T follicular helper cell (primary cell): ENCODE measurements at regions not wholly inside any gene's neighbourhood (a gene's known extent, or its start where the extent isn't known, plus 50 kb on each side); places are given as distances from the start of the nearest gene placed in this dataset.

Experiments used
- DNase-seq: peaks from one replicate; pipeline ENCODE4 v3.0.0-alpha.2; 2020; ENCODE audit warnings: low read depth

GRCh38 chr13:106383791-106384190 lies 151.7 kb downstream of the EFNB2 start:
- DNase-seq = no peak

- no peak for DNase-seq
These were observed 152.9 kb downstream of the EFNB2 start for GRCh38 chr13:106382534-106382933.

GRCh38 chr13:106381091-106381490 lies 154.4 kb downstream of the EFNB2 start:
- DNase-seq = no peak

DNA sequence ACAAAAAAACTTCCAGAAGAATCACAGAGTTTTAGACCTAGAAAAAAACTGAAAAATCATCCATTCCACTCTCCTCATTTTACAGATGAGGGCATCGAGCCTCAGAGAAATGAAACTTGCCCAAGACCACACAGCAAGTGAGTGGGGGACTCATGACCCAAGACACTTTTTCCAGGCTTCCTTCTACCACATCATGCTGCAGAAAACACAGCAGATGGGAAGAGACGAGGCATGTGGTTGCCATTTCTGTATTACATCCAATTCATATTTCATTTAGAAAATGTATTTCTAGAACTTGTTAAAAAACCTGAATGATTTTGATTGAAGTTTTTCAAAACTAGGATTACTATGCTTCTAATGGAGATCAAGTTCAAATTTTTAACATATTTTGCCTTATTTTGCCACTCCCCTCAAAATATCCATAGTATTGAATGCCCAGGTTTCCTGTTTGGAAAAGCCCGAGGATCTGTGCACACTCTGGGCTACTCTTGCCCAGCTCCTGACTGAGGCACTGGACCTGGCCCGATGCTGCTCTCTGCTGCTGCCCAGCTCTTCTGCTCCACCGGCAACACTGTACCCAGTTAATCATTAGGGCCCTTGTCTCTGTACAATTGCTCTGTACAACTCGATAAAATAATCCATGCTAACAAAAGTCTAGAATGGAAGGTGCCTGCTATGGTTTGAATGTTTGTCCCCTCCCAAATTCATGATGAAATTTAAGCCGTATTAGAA lies 157.4 kb downstream of the EFNB2 start:
- no peak for DNase-seq

- no peak for DNase-seq
These were observed 158.1 kb downstream of the EFNB2 start for GRCh38 chr13:106377341-106377740.

GRCh38 chr13:106376401-106377112 lies 158.9 kb downstream of the EFNB2 start:
- no peak for DNase-seq

DNA sequence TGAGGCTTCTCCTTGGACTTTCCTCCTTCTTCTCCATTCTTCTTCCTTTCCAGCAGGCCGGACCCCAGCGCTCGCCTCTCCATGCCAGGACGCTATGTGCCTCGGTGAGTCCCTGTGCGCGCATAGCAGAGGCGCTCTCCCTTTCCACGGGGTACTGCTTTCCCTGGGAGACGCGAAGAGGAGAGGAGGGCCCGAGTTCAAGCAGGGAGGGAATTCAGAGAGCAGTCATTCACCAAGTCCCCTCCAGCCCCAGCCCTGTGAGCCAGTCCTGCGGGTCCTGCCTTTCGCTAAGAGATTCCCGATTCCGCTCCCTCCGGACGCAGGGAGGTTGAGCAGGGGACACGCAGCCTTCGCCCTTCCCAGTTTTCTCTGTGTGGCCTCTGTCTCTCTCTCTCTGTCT lies 160.4 kb downstream of the EFNB2 start:
- DNase-seq = no peak

DNA sequence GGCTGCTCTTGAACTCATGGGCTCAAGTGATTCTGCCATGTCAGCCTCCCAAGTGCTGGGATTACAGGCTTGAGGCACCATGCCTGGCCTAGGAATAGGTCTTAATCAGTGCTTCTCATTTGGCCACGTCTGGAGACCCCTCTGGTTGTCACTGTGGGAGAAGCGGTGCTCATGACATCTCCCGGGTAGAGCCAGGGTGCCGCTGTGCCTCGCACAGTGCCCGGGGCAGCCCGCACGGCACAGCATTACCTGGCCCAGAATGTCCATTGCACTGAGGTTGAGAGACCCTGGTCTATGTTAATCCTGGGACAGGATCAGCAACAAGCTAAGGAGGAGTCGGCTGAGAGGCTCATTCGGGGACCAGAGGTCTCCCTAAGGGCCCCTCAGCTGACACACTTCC lies 160.8 kb downstream of the EFNB2 start:
- DNase-seq = no peak

- DNase-seq = no peak
These were observed 161.4 kb downstream of the EFNB2 start for GRCh38 chr13:106373989-106374572.

- no peak for DNase-seq
These were observed 162.0 kb downstream of the EFNB2 start for GRCh38 chr13:106373304-106373988.

GRCh38 chr13:106372199-106373155 lies 163.0 kb downstream of the EFNB2 start:
- DNase-seq = no peak

- no peak for DNase-seq
These were observed 164.4 kb downstream of the EFNB2 start for GRCh38 chr13:106371024-106371423.

- DNase-seq = no peak
These were observed 165.6 kb downstream of the EFNB2 start for GRCh38 chr13:106369858-106370257.

DNA sequence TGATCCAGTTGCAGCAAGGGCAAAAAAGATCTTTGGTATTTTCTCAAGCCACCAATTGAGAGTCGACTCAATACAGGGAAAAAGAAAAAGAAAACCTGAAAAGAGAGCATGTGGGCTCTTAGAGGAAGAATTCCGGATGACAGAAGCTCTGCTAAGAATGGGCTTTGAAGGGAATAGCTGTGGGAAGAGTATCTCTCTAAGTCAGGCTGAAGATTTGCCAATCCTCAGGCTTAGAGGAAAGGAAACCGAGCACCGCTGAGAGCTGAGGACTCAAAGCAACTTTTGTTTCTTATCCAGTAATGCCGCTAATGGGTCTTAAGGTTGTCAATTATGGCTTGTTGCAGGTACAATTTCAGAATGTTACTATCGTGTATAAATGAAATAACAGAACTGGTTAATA lies 166.4 kb downstream of the EFNB2 start:
- no peak for DNase-seq

DNA sequence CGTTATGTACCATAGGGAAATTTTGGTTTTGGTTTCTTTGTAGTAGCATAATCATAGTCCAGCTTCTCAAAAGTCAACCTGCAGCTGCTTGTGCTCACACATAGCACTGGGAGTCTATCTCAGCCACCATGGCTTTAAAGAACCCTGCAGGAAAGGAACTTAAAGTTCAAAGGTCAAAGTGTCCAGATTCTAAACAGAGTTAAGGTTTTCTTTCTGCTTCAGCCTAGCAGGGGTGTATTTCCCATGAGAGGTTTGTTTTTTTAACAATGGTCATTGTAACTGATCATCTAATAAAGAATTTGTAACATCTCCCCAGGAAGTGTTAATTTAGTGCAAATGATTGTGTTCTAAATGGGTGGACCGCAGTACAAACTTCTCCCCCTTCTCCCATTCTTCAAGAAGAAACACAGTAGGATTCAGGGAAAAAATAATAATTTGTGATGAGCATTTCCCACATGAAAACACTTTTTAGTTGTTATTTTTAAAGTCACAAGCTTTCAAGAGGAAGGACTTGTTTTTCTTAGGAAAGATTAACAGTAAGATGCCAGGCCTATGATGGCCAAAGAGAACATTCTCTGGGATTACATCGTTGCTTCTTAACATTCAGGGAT lies 168.0 kb downstream of the EFNB2 start:
- DNase-seq = no peak

GRCh38 chr13:106362707-106363106 lies 172.8 kb downstream of the EFNB2 start:
- no peak for DNase-seq

- DNase-seq = no peak
These were observed 173.8 kb downstream of the EFNB2 start for GRCh38 chr13:106361621-106362020.

GRCh38 chr13:106357198-106357597 lies 178.3 kb downstream of the EFNB2 start:
- no peak for DNase-seq

GRCh38 chr13:106355866-106356265 lies 179.6 kb downstream of the EFNB2 start:
- DNase-seq = no peak

DNA sequence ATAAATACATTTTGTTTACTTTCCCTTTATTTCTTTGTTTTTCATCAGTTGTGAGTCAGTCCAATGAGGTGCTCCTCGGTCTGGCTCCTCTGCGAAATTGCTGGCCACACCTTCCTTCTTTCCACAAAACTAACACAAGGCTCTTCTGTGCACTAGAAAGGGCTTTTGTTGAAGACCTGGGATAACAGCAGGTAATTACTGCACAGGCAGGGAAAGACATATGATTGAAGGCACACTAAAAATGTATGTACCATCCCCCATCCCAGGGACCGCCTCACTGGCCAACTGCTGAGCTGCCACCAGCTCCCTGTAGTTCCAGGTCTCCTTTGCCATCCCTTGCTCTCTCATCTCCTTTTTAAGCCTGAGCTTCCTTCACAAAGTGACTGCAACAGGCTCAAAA lies 180.5 kb downstream of the EFNB2 start:
- DNase-seq = no peak

GRCh38 chr13:106352850-106353249 lies 182.6 kb downstream of the EFNB2 start:
- DNase-seq = no peak
